ENCODE measurements at regions not wholly inside any gene's neighbourhood (a gene's known extent, or its start where the extent isn't known, plus 50 kb on each side); places are given as distances from the start of the nearest gene placed in this dataset.

- DNase-seq: no peak
Measured at GRCh38 chr1:173421789-173422188, 55.3 kb upstream of the PRDX6 start.

DNA sequence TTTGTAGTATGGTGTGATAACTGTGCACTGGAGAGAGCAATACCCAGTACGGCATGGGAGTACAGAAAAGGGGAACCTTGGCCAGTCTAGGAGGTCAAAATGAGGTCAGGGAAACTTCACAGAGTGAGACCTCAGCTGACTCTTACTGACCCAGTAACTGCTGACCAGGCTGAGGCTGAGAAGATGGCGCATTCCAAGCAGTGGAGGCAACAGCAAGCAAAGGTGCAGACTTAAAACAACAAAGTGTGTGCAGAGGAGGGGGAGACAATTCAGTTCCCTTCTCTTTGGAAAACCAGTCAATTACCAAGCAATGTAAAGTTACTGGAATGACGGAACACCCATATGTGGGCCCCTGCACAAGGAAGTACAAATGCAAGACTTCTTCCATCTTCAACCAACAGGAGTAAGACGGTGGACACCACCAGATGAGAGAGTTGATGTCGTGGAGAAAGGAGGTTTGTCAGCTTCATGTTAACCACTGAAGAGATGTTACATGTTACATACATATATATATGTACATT lies 54.6 kb upstream of the PRDX6 start:
- Histone ChIP-seq H3K36me3 (replicated peaks in 1 of 2) (no peaks in the 10 kb centered on the region), H3K9me3 (replicated peaks in 1 of 3) (no peaks in the 10 kb centered on the region), H3K27me3 (no peaks in the 10 kb centered on the region), H3K4me1 (replicated peaks in 1 of 2) (no peaks in the 10 kb centered on the region), H3K4me3 (no peak overlapping the region), H3K27ac (no peak overlapping the region)
- peak in 4 of 7 donors; percentile 33 to 56 (median 38) for DNase-seq
- intact Hi-C loops (cut with DNase I): loop anchor here in 1 of 2 donors (10.0 kb wide), 1 partner anchor 792 kb away; no protein-coding TSS in a partner anchor
- TF ChIP-seq, protein P1, sequence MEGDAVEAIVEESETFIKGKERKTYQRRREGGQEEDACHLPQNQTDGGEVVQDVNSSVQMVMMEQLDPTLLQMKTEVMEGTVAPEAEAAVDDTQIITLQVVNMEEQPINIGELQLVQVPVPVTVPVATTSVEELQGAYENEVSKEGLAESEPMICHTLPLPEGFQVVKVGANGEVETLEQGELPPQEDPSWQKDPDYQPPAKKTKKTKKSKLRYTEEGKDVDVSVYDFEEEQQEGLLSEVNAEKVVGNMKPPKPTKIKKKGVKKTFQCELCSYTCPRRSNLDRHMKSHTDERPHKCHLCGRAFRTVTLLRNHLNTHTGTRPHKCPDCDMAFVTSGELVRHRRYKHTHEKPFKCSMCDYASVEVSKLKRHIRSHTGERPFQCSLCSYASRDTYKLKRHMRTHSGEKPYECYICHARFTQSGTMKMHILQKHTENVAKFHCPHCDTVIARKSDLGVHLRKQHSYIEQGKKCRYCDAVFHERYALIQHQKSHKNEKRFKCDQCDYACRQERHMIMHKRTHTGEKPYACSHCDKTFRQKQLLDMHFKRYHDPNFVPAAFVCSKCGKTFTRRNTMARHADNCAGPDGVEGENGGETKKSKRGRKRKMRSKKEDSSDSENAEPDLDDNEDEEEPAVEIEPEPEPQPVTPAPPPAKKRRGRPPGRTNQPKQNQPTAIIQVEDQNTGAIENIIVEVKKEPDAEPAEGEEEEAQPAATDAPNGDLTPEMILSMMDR (IDR thresholded peaks at IDR 0.05): no peak
- no peak for TF ChIP-seq POLR2A (IDR thresholded peaks at IDR 0.05)
- 46 to 64% (median 51%) methylated on average over 5 of the region's 5 CpGs for WGBS, 4 donors

More at GRCh38 chr1:173421789-173422188, 55.3 kb upstream of the PRDX6 start:
- Histone ChIP-seq H3K4me1 (replicated peaks in 1 of 2) (no peaks in the 10 kb centered on the region), H3K27me3 (no peaks in the 10 kb centered on the region), H3K4me3 (no peak overlapping the region), H3K36me3 (replicated peaks in 1 of 2) (no peaks in the 10 kb centered on the region), H3K27ac (no peak overlapping the region), H3K9me3 (replicated peaks in 1 of 3) (no peaks in the 10 kb centered on the region)
- no peak for TF ChIP-seq POLR2A (IDR thresholded peaks at IDR 0.05)
- TF ChIP-seq, protein P1 (IDR thresholded peaks at IDR 0.05): no peak
- intact Hi-C loops (cut with DNase I): loop anchor here in 1 of 2 donors (10.0 kb wide), 1 partner anchor 793 kb away; no protein-coding TSS in a partner anchor
- WGBS, 4 donors: 67 to 80% (median 71%) methylated on average over 4 of the region's 4 CpGs

DNA sequence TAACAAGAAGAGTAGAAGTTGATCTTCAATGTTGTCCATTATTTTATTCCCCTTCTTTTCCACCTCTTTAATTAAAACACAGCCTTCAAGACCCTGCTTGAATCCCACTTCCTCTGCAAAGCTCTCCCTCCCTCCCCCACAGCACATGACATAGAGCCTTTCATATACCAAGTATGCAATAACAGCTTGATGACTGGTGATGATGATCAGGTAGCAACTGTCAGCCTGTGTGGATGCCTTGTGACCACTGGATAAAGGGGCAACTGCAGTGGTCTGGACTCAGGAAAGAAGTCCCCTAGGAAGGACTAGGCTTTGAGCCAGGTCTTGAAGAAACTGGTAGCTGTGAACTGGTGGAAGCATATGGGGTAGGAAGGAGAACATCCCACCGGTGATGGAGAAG lies 53.8 kb upstream of the PRDX6 start:
- no peak overlapping the region for H3K27ac ChIP-seq
- no peak for DNase-seq
- H3K4me1 ChIP-seq (replicated peaks in 1 of 2): no peaks in the 10 kb centered on the region
- intact Hi-C loops (cut with DNase I): loop anchor here in 1 of 2 donors (10.0 kb wide), 1 partner anchor 792 kb away; no protein-coding TSS in a partner anchor
- no peak overlapping the region for H3K4me3 ChIP-seq
- no peaks in the 10 kb centered on the region for H3K9me3 ChIP-seq (replicated peaks in 1 of 3)
- 75 to 95% (median 86%) methylated on average over 1 of the region's 1 CpG for WGBS, 4 donors
- no peaks in the 10 kb centered on the region for H3K36me3 ChIP-seq (replicated peaks in 1 of 2)
- no peaks in the 10 kb centered on the region for H3K27me3 ChIP-seq
- TF ChIP-seq, protein P1 (IDR thresholded peaks at IDR 0.05): no peak
- TF ChIP-seq POLR2A (IDR thresholded peaks at IDR 0.05): no peak

DNA sequence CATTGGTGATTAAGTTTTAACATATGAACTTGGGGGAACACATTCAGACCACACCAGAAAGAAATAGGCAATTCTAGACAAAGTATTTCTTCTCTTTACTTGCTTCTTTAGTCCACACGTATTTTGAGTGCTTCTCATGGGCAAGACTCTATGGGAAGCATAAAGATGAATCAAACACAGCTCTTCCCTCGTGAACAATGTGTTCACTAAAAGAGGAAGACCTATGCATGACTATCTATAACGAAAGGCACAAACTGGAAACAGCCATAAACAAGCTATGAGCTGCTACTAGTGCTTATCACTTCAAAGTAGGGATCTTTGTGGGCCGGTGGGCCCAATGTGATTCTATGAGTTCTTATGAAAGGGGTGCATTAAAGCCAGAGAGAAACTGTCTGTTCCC lies 53.0 kb upstream of the PRDX6 start:
- H3K36me3 ChIP-seq (replicated peaks in 1 of 2): no peaks in the 10 kb centered on the region
- DNase-seq: no peak
- H3K27ac ChIP-seq: no peak overlapping the region
- no peak overlapping the region for H3K4me3 ChIP-seq
- TF ChIP-seq, protein P1 (IDR thresholded peaks at IDR 0.05): no peak
- no peak for TF ChIP-seq POLR2A (IDR thresholded peaks at IDR 0.05)
- no peaks in the 10 kb centered on the region for H3K4me1 ChIP-seq (replicated peaks in 1 of 2)
- intact Hi-C loops (cut with DNase I): loop anchor here in 1 of 2 donors (10.0 kb wide), 1 partner anchor 791 kb away; no protein-coding TSS in a partner anchor
- 81 to 91% (median 83%) methylated on average over 4 of the region's 4 CpGs for WGBS, 4 donors
- H3K9me3 ChIP-seq (replicated peaks in 1 of 3): no peaks in the 10 kb centered on the region
- no peaks in the 10 kb centered on the region for H3K27me3 ChIP-seq

All from adrenal gland (tissue), 9 donors.